HG03103 (cell line): ENCODE measurements at regions not wholly inside any gene's neighbourhood (a gene's known extent, or its start where the extent isn't known, plus 50 kb on each side); places are given as distances from the start of the nearest gene placed in this dataset.

ENCODE experiments used
- ATAC-seq: cut with Tn5 transposase; IDR thresholded peaks from one replicate; pipeline ENCODE4 v1.9.1; 2021; ENCODE audit warnings: low read depth; ENCODE audit not compliant: unreplicated experiment

DNA sequence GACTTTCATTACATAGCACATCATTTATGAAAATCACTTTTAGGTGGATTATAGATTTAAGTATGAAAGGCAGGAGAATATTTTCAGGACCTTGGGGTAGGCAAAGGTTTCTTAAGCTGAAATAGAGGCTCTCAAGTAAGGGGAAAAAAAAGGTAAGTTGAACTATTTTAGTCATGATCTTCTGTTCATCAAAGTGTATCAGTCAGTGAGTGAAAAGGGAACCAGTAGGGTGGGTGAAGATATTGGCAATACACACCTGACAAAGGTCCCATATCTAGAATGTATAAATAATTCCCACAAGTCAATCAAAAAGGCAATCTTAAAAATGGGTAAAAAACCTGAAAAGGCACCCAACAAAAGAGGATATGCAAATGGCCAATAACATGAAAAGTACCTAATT, 218.6 kb downstream of the KLF13 start:
- no peak for ATAC-seq

DNA sequence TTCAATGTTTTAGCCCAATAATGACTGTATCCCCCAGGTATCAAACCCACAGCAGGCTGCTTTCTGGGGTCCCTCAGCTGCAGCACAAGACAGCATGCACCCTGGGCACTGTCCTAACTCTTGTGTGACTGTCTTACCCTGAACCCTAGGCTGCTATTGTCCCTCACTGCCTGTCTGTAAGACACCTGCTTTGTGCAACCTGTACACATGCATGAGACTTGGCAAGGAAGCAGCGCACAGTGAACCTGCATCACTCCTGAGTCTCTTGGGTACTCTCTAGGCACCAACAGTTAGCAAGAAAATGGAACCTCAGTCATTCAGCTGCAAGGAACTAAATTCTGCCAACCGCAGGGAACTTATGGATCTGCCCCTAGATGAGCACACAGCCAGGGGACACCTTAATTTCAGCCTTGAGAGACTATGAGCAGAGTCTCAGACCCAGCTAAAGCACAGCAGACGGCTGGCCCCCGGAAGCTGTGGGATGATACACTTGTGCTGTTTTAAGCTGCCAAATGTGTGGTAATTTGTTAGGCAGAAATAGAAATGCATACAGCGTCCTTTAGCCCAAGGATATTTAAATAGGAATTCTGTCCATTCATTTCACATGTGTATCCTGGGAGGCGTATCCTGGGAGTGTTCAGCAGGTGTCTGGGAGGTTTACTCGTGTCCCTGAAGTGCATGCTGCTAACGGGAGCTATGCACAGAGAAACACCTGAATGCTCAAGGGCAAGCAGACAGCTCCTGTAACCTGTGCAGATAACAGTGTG, 223.8 kb downstream of the KLF13 start:
- no peak for ATAC-seq

DNA sequence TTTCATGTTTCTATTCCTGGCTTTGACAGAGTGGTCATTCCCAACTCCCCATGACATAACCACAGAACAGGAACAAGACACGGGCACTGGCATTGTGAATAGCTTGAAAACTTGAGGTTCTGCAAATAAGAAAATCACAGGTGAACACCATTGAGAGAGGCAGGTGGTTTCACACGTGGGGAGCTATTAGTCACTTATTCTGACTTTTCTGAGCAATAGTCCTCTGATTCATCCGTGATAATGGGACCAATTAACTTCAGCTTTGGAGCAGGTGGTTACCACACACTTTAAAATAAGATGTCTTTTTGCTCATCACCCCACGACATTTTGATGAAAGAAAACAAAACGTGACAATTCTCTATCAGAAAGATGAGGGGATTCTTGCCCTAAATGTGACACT, 224.7 kb downstream of the KLF13 start:
- ATAC-seq = no peak

DNA sequence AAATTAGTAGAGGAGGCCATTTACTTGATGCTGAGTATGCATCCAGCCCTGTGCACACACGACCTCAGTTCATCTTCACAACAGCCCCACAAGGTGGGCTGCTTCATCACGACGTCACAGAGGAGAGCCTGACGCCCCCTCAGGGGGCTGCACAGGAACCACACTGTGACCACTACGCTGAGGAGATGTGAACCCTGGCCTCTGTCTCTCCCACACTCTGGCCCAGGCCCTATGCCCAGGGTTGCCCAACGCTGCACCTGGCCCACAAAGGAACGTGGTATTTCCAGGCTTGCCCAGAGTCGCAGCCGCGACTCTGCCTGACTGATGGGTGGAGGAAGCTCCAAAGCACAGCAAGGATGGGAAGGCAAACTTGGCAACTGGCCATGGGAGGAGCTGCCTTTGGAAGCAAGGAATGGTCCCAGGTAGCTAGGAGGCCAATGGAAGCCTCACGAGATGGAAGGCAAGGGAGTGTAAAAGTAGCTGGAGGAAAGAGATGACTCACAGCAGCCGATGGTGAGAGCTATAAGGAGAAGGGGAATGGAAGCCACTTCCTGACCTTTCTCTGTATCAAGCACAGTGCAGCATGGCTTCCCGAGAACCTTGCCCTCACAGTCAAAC, 226.0 kb downstream of the KLF13 start:
- ATAC-seq = no peak

DNA sequence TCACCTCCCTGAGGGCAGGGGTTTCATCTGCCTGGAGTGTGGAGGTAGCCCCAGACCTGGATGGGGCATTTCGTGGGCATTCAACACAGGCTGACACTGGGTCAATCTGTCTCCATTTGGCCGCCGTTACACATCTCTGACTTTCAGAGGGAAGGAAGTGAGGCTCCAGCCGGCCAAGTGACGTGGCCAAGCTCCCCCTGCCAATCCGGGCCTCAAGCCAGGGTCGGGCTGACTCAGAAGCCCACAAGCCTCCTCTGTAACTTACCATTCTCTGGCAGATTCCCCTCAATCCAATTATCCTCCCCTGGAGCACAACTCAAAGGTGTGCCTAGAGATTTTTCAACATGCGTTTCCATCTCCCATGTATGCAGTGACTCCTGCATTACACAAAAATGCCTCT, 227.6 kb downstream of the KLF13 start:
- ATAC-seq = no peak

DNA sequence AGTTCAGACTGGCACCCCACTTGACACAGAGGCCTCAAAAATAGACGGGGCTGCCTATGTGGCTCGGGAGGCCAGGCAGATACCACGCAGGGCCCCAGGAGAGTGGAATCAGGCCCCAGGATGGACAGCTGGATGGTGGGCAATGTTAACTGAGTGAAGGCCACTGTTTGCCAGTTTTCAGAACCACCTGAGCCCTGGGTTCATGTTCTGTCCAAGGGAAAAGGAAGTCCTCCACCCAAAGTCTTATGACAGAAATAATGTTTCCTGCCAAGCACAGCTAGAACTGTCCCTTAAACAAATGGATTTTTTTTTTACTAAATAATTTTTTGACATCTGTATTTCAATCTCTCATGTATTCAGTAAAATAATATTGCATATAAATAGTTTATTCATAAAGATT, 228.4 kb downstream of the KLF13 start:
- ATAC-seq = no peak

DNA sequence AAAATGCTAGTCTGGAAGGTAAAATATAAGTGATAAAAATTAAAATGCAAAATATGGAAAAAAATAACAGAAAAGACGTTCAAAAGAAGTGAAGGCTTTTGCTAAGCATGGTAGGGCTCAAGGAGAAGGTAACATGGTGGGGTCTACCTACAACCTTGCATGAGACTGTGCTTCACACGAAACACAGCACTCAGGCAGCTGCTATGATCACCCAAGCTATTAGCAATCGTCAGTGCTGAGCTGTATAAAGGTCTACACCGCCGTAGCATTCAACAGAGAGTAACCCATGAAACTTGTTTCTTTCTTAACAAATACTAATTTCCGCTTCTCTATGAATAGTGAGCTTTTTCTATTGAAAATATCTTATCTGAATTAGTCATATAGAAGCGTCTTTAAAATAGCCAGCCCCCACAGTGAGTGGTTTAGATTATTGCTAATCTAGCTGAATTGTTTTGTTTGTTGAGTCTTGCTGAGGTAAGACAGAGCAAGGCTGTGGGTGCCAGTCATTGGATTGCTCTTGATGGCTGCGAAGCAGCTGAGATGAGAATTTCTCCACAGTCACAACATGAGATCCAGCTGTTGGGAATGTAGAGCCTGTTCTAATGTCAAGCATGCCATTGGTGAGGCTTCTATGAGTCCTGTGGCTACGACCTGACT, 230.0 kb downstream of the KLF13 start:
- no peak for ATAC-seq

DNA sequence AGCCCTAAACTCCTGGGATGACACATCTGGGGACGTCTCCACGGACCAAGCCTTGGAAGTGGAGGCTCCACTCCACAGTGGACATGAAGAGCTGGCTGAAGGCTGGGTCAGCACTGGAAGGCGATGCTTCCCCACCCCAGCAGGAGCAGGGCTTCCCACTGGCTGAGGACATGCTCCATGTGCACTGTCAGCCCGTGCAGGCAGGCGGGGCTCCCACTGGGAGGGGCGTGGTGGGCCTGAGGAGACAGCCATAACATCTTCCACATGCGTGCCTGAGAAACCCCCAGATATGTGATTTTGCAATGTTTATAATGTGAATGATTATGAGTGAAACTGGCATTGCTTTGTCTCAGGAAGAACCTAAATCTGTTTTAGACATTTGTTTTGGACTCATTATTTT, 231.3 kb downstream of the KLF13 start:
- ATAC-seq = no peak

DNA sequence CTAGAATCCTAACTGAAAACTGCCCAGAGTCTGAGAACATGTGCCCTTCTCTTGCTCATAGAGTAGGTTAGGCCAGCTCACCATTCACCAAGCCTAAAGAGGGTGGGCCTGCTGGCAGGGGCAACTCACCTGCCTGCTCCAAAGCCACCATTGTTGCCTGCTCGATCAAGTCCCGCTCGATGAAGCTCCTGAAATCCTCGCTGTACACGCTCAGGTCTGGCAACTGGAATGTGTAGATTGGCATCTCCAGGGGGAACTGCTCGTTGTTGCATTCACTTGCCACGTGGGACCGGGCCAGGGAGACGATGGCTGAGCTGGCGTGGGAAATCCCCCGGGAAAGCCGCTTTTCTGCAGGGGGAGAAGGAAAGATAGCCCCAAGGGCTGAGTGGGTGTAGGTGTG, 232.2 kb downstream of the KLF13 start:
- no peak for ATAC-seq

DNA sequence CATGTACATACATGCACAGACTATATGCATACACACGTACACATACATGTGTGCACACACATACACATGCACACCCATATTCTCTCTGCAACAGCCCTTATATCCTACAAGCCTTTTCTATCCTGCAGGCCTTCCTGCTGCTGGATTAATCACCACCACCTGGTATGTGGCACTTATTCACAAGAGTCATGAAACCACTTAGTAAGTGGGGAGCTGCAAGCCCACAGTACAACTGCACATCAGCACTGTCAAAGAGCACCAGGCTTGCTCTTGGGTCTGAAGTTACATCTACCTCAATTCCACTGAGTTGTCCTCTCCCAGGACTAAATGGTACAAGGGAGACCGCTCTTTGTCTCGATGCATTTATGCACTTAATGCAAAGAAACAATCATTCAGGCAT, 233.2 kb downstream of the KLF13 start:
- ATAC-seq = no peak

DNA sequence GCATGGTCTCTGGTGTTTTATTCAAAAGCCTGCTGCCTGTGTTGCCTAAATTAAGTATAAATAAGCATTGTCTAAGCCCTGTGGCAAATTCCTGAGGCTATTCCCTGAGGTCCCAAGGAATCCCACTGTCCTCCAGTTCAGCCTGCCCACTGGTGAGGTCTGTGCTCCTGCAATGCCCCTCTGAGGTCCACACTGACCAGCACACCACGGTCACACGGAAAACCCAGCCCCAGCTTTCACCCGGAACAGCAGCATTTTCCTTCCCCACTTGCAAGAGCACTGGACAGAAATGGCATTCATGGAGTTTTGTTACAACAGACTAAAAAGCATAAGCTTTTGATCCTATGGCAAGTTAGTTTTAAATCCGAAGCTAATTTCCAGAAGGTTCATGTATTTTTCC, 234.0 kb downstream of the KLF13 start:
- ATAC-seq = no peak

DNA sequence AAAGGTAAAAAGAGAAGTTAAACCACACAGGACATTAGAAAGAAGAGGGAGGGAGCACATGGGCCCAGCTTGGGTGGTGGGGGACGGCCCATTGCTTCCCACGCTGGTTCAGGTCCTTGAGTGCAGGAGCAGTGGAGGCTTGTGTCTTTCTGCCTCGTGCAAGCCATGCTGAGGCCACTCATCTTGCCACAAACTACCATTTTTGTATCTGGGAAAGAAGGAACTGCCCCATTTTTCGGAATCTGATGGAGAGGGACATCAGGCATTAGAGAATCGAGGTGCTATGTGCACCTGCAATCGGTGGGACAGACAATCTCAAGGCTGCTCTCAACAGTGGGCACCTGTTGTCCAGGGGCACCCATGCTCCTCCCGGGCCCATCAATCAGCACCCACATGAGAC, 234.5 kb downstream of the KLF13 start:
- ATAC-seq = no peak

DNA sequence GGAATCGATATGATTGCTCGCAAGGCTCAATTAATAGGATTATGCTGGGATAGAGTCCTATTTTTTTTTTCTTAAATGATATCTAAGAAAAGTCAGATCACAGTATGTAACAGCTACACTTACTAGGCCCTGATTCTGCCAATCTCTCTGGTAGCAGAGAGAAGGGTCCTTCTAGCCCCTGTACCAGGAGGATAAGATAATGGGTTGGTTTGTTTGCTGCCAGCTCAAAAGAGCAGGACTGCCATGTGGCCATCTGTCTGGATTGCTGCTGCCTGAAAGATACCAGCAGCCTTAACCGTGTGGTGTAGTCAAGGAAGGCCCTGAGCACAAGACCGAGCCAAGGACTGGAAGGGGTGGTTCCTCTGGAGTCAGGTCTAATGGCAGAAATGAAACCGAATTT, 236.4 kb downstream of the KLF13 start:
- ATAC-seq = no peak

DNA sequence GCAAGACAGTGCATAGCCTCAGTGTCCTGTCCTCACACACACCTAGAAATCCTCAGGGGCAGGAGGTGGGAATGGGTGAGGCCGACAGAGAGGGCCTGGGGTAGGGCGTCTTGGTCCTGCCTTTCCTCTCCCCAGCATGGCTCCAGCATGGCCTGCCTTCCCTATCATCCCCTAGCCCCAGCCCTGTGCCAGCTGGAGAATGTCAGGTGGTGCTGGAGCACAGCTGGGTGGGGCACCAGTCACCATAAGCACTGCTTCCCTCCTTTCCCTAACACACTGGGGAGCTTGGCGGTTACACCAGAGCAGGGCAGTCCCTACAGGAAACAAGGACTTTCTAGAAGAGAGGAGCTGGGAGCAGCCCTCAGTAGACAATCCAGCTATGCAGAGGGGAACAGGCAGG, 236.8 kb downstream of the KLF13 start:
- ATAC-seq = no peak

DNA sequence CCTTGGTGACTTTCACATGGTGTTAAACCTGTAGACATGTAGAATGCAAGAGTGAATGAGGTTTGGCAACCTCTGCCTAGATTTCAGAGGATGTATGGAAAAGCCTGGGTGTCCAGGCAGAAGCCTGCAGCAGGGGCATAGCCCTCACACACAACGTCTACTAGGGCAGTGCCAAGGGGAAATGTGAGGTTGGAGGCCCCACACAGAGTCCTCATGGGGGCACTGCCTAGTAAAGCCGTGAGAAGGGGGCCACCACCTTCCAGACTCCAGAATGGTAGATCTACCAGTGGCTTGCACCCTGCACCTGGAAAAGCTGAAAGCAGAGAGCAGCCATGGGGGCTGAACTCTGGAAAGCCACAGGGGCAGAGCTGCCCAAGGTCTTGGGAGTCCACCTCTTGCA, 241.2 kb downstream of the KLF13 start:
- ATAC-seq = no peak

DNA sequence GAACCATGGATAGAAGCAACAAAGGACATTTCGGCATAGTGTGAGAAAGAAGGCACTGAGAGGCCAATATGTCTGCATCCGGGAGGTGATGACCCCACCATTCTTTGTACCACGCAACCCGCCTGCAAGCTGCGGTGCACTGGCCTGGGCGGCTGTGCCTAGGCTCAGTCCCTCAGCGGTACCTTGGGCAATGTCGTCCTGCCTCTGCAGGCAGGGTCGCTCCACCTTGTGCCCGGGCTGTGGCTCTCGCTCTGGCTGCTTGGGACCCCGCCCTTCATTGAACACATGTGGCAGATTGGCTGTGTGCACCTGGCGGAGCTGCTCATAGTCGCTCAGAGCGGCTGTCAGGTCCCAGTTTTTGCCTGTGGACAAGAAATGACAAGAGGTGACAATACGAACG, 243.2 kb downstream of the KLF13 start:
- ATAC-seq = no peak

DNA sequence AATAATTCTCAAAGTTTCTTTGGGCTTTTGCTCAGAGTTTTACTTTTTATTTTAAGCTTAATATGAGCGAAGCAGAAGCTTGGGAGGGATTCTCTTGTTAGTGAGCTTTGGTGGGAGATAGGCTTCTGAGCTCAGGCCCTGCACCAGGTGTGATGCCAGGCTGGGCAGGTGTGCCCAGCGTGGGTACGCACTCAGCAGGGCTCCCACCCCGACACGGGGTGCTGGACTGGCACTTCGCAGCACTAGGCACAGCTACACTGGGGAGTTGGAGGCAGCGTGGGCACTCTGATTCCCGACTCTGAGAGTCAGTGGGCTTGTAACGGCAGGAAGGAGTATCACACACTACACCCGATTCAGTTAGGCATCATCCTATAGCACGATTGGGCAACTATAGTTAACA, 244.0 kb downstream of the KLF13 start:
- no peak for ATAC-seq

DNA sequence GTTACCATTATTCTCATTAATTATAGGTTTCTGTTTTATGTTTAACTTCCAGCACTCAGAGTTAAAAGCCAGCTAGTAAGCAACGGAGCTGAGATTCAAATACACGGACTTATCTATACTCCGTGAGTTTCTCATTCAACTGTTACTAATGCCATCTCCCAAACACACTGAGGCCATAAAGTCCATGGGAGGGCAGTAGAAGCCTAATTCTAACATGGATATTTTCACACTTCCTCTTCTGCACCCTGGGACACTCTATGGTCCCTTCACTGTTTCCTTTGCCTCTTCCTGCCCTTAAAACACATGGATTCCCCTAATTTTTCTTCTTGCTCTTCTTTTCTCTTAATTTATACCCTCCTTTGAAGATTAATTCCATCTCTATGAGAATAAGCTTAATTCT, 245.0 kb downstream of the KLF13 start:
- ATAC-seq = no peak

DNA sequence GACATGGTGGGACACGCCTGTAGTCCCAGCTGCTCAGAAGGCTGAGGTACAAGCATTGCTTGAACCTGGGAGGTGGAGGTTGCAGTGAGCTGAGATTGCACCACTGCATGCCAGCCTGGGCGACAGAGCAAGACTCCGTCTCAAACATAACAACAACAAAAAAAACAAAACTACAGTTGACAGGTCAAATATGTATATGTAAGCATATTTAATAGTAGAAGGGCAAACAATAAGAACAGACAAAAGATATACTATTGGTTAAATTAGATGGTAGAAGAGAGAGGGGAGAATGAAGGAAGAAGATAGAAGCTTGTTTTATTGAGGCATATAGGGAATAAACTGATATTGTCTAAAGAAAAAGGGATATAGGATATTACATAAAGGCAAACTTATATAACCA, 247.1 kb downstream of the KLF13 start:
- no peak for ATAC-seq

DNA sequence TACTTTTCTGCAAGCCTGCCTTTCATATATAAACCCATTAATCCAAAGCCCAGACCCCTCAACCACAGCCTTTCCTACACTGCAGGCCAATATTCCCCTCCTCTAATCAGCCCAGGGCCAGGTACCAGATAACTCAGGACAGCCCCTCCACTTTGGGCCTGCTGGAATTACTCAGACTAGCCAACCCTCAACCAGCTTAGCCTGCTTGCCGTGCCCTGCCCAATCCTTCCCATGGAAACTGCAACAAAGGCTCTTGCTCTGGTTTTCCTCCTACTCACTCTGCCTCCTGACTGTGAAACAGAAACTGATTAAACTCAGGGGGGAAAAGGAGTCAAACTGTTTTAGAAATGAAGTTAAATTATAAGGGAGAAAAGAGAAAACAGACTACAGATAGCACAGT, 248.1 kb downstream of the KLF13 start:
- no peak for ATAC-seq

DNA sequence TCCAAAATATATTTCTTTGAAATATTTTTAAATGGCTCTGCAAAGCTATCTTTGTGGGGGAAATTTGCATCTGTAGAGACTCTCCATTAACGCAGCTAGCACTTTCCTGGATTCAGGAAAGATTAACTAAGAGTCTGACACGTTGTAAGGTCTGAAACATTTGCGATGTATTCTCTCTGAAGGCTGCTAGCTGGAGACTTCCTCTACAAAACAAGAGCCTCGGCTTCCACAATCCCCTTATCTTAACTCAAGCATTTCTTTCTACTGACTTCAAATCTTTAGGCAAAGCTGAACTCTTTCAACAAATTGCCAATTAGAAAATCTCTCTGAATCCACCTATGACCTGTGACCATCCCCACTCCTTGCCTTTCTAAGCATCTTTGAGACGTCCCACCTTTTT, 250.5 kb downstream of the KLF13 start:
- ATAC-seq = no peak

DNA sequence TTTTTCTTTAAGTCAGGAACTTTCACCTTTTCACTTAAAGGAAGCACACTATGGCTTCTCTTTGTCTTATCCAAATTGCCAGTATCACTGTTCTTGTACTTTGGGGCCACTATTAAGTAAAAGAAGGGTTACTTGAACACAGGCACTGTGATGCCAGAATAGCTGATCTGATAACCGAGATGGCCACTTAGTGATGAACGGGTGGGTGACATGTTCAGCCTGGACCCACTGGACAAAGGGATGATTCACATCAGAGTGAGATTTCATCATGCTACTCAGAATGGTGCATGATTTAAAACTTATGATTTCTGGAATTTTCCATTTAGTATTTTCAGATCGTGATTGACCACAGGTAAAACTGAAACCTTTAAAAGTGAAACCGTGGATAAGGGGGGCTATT, 252.6 kb downstream of the KLF13 start:
- ATAC-seq = no peak
